BJ (cell line): ENCODE measurements at regions not wholly inside any gene's neighbourhood (a gene's known extent, or its start where the extent isn't known, plus 50 kb on each side); places are given as distances from the start of the nearest gene placed in this dataset.

Experiments
- CTCF ChIA-PET: fragments of 350-600 bp; formaldehyde crosslinking; extraction: SDS; loops from one replicate; lab custom pipeline; 2021; ENCODE audit warnings: antibody characterized with exemption, inconsistent platforms; lab: Yijun Ruan, JAX
- POLR2A ChIA-PET: fragments of 300-600 bp; sonication (Branson Sonifier 250); formaldehyde crosslinking; extraction: SDS; loops from one replicate; lab custom pipeline; 2021; ENCODE audit warnings: antibody characterized with exemption; lab: Charles Lee
- DNase-seq: peaks from one replicate; pipeline ENCODE4 v3.0.0-alpha.2; 2011; ENCODE audit warnings: low read depth
- H3K27me3 ChIP-seq: 2 replicates; pipeline ENCODE4 v1.6.0; 2011; ENCODE audit warnings: low read length; ENCODE audit not compliant: control insufficient read depth, insufficient read depth
- H3K36me3 ChIP-seq: 2 replicates; pipeline ENCODE4 v1.5.1; 2011; ENCODE audit warnings: low read length; ENCODE audit not compliant: control insufficient read depth, insufficient read depth
- H3K4me3 ChIP-seq: 2 replicates; pipeline ENCODE4 v1.5.1; 2011; ENCODE audit warnings: low read depth, mild to moderate bottlenecking, control low read depth, low read length
- TF ChIP-seq, protein P1 (sequence below): IDR thresholded peaks from 2 replicates; pipeline ENCODE4 v1.5.1; 2011; ENCODE audit warnings: low read depth, mild to moderate bottlenecking, control low read depth, inconsistent platforms, low read length, moderate library complexity; ENCODE audit not compliant: insufficient read depth

DNA sequence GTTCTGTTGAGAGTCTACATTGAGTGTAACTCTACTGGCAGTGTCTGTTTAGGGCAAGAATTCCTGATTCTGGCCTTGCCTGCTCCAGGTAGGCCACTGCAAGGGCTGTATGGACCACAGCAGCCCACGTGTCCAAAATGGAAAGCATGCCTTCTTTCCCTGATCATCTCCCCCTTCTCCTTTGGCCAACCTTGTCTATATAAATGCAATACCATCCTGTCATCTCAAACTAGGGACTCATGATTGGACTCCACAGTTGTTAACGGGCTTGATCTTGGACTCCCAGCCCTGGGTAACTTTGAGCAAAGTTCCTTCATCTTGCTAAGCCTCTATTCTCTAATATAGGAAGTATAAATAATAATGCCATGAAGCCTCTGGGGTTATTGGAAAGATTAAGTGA, 533.6 kb downstream of the BNC2 start:
- Histone ChIP-seq H3K4me3 (no peak overlapping the region), H3K27me3 (no peaks in the 10 kb centered on the region), H3K36me3 (no peaks in the 10 kb centered on the region)
- ChIA-PET POLR2A (no interaction called here), CTCF (no interaction called here)
- no peak for DNase-seq
- TF ChIP-seq, protein P1, sequence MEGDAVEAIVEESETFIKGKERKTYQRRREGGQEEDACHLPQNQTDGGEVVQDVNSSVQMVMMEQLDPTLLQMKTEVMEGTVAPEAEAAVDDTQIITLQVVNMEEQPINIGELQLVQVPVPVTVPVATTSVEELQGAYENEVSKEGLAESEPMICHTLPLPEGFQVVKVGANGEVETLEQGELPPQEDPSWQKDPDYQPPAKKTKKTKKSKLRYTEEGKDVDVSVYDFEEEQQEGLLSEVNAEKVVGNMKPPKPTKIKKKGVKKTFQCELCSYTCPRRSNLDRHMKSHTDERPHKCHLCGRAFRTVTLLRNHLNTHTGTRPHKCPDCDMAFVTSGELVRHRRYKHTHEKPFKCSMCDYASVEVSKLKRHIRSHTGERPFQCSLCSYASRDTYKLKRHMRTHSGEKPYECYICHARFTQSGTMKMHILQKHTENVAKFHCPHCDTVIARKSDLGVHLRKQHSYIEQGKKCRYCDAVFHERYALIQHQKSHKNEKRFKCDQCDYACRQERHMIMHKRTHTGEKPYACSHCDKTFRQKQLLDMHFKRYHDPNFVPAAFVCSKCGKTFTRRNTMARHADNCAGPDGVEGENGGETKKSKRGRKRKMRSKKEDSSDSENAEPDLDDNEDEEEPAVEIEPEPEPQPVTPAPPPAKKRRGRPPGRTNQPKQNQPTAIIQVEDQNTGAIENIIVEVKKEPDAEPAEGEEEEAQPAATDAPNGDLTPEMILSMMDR = no peak

DNA sequence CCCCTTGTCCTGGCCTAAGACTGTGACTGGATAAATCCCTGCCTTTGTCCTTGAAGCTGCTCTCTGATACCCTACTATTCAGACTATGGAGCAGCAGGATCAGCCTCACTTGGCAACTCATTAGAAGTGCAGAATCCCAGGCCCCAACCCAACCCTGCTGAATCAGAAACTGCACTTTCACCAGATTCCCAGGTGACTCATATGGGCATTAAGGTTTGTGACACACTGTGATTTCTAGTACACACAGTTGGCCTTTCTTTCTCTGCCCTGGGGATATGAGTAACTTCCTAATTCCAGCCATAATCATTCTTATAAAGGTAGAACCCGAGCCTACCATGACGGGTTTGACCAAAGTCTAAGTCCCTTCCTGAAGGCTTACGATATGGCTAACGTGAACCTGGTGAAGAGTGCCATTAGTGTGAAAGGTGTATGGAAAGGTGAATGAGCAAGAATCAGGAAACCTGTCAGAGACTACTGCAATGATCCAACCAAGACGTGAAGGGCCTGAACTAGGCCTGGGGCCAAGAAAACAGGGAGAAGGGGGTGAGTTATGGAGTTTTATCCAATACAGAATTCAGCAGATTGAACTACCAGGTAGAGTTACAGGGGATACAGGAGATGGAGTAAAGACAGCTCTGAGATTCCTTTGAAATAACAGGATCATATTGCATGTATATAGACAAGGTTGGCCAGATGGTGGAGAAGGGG, 533.0 kb downstream of the BNC2 start:
- no peaks in the 10 kb centered on the region for H3K27me3 ChIP-seq
- TF ChIP-seq, protein P1 = no peak
- no peaks in the 10 kb centered on the region for H3K36me3 ChIP-seq
- POLR2A ChIA-PET = no interaction called here
- peak; percentile 59 for DNase-seq
- CTCF ChIA-PET = no interaction called here
- no peak overlapping the region for H3K4me3 ChIP-seq

DNA sequence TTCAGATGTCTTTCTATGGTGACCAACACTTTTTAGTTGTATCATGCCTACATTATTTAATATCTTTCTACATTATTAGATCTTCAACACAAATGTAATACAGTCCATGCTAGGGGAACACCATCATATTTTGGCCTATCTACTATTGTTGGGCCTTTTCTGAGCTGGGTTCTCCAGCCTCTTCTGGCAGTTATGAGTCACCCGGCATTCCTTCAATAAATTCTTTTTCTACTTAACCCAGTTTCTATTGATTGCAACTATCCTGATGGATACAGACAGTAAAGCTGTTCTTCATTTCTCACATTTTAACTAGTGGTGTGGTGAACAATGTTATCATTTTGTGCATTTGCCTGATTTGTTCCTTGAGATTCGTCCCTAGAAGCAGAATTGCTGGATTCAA, 529.3 kb downstream of the BNC2 start:
- Histone ChIP-seq H3K4me3 (no peak overlapping the region), H3K27me3 (no peaks in the 10 kb centered on the region), H3K36me3 (no peaks in the 10 kb centered on the region)
- ChIA-PET POLR2A (no interaction called here), CTCF (no interaction called here)
- DNase-seq = peak; percentile 14
- TF ChIP-seq, protein P1 = no peak

DNA sequence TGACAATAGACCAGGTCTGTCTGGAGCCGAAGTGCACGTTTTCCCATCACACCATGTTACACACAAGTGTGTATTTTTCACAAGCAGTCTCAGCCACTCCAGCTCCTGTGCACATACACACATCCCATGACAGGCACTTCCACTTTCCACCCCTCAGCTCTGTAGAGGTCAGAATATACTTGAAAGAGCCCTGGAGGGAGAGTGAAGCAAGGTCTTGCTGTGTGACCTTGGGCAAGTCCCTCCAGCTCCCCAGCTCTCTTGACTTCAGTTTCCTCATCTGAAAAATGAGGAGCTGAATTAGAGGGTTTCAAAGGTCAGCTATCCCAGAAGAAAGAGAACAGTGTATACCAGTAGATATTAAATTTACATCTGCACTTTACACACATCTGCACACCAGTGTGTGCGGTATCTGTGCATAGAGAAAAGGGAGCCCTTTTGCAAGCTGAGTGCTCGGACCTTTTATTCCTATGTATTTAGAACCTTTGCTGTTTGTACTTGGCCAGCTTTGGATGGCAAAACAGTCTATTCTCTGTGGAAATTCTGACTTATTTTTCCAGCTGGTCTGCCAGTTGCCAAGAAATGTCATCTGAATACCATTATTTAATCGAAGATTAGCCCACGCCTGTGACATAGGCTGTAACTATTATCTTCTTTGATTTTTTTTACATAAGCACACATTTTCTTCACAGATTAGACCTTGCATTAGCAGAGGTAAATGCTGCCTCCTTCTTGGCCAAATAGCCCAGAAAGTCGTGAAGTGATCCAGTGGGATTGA, 528.0 kb downstream of the BNC2 start:
- Histone ChIP-seq H3K36me3 (no peaks in the 10 kb centered on the region), H3K27me3 (no peaks in the 10 kb centered on the region), H3K4me3 (no peak overlapping the region)
- no peak for DNase-seq
- ChIA-PET POLR2A (no interaction called here), CTCF (interaction anchor here (0.6 to 1.0 kb wide), 2 partner anchors 11 to 797 kb away, joined by 3 read pairs; no protein-coding TSS in a partner anchor)
- TF ChIP-seq, protein P1 = no peak
